Body of pancreas (tissue), 4 donors: ENCODE measurements at regions not wholly inside any gene's neighbourhood (a gene's known extent, or its start where the extent isn't known, plus 50 kb on each side); places are given as distances from the start of the nearest gene placed in this dataset.

Experiments used
- ATAC-seq: fragments of 150-250 bp; one replicate; pipeline ENCODE4 v1.9.1; 2016
- DNase-seq, 4 donors: peaks; one replicate each; pipeline ENCODE4 v3.0.0-alpha.2; 2019
- H3K27ac ChIP-seq, 4 donors: fragments of 200-600 bp; sonication (generic); 1 replicate in 3 of 4; 2 replicates in 1 of 4; pipeline versions ENCODE4 v1.5.1 to v1.6.1; 2016 to 2019; ENCODE audit warnings: mild to moderate bottlenecking in 1 of 4, mixed read lengths in 1 of 4, moderate library complexity in 1 of 4
- H3K27me3 ChIP-seq, 2 donors: fragments of 200-600 bp; sonication (generic); one replicate each; pipeline ENCODE4 v1.6.0; 2016; ENCODE audit warnings: mild to moderate bottlenecking in 1 of 2
- H3K36me3 ChIP-seq, 2 donors: fragments of 200-600 bp; sonication (generic); replicated peaks in 1 of 2; 2 replicates each; pipeline ENCODE4 v1.5.1; 2016; ENCODE audit warnings: low read depth in 2 of 2; ENCODE audit not compliant: insufficient read depth in 1 of 2
- H3K4me1 ChIP-seq: fragments of 200-600 bp; sonication (generic); one replicate; pipeline ENCODE4 v1.6.0; 2016
- H3K4me3 ChIP-seq, 2 donors: fragments of 200-600 bp; sonication (generic); 1 replicate in 1 of 2; 2 replicates in 1 of 2; pipeline ENCODE4 v1.5.1; 2016 to 2019
- H3K9me3 ChIP-seq, 3 donors: fragments of 200-600 bp; sonication (generic); 1 replicate in 2 of 3; 2 replicates in 1 of 3; pipeline ENCODE4 v1.5.1; 2016
- POLR2A ChIP-seq, 3 donors: fragments of 450-650 bp; IDR thresholded peaks; one replicate each; pipeline ENCODE4 v1.6.1; 2016; ENCODE audit warnings: antibody characterized with exemption in 3 of 3, mild to moderate bottlenecking in 2 of 3
- WGBS, 2 donors: methylation state at CpG; one replicate each; pipeline ENCODE4 v1.1.5; 2017; 5-methylcytosine and 5-hydroxymethylcytosine counted together
- intact Hi-C: fragments of 100-400 bp; cut with DNase I; formaldehyde crosslinking; loops from one replicate; pipeline ENCODE4 v1.15.1; 2023
- TF ChIP-seq, protein P1 (sequence below), 7 experiments: fragments of 450-650 bp in 4 of 7; fragments of 200-600 bp in 3 of 7; sonication (generic) in 3 of 7; IDR thresholded peaks; one replicate each; pipeline ENCODE4 v1.5.1; 2016 to 2019; ENCODE audit warnings: antibody characterized with exemption in 7 of 7

GRCh38 chr13:83816081-83816480, 66.2 kb downstream of the SLITRK1 start:
- Histone ChIP-seq H3K4me1 (no peaks in the 10 kb centered on the region), H3K36me3 (no peaks in the 10 kb centered on the region), H3K4me3 (no peak overlapping the region), H3K27me3 (no peaks in the 10 kb centered on the region), H3K27ac (no peak overlapping the region), H3K9me3 (no peaks in the 10 kb centered on the region)
- no peak for ATAC-seq
- intact Hi-C loops = no loop called here
- WGBS, 2 donors = 24 to 39% methylated on average over 2 of the region's 2 CpGs
- DNase-seq = no peak
- no peak for TF ChIP-seq POLR2A (IDR thresholded peaks at IDR 0.05)
- TF ChIP-seq, protein P1, sequence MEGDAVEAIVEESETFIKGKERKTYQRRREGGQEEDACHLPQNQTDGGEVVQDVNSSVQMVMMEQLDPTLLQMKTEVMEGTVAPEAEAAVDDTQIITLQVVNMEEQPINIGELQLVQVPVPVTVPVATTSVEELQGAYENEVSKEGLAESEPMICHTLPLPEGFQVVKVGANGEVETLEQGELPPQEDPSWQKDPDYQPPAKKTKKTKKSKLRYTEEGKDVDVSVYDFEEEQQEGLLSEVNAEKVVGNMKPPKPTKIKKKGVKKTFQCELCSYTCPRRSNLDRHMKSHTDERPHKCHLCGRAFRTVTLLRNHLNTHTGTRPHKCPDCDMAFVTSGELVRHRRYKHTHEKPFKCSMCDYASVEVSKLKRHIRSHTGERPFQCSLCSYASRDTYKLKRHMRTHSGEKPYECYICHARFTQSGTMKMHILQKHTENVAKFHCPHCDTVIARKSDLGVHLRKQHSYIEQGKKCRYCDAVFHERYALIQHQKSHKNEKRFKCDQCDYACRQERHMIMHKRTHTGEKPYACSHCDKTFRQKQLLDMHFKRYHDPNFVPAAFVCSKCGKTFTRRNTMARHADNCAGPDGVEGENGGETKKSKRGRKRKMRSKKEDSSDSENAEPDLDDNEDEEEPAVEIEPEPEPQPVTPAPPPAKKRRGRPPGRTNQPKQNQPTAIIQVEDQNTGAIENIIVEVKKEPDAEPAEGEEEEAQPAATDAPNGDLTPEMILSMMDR (IDR thresholded peaks at IDR 0.05) = no peak

DNA sequence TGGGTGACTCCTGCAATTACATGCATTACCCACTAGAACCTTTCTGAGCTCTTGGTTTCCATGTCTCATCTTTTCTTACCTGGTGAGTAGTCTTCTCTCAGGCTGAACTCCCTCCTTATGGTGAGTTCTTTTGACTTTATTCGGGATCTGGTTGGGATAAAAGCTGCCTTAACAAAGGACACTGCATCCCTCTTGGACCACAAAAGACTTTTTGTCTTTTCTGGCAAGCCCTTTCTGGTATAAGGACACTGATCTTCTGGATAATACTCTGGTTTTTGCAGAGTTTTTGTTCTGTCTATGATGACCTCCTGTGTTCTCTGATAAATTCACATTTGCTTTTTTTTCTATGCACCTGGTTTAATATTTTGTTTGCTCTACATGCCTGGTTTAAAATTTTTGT, 66.7 kb downstream of the SLITRK1 start:
- Histone ChIP-seq H3K4me1 (no peaks in the 10 kb centered on the region), H3K27me3 (no peaks in the 10 kb centered on the region), H3K9me3 (no peaks in the 10 kb centered on the region), H3K4me3 (no peak overlapping the region), H3K27ac (no peak overlapping the region), H3K36me3 (no peaks in the 10 kb centered on the region)
- DNase-seq (no peak), ATAC-seq (no peak)
- 83 to 92% methylated on average over 1 of the region's 1 CpG for WGBS, 2 donors
- intact Hi-C loops = no loop called here
- TF ChIP-seq POLR2A (IDR thresholded peaks at IDR 0.05) = no peak
- TF ChIP-seq, protein P1 (IDR thresholded peaks at IDR 0.05) = no peak

DNA sequence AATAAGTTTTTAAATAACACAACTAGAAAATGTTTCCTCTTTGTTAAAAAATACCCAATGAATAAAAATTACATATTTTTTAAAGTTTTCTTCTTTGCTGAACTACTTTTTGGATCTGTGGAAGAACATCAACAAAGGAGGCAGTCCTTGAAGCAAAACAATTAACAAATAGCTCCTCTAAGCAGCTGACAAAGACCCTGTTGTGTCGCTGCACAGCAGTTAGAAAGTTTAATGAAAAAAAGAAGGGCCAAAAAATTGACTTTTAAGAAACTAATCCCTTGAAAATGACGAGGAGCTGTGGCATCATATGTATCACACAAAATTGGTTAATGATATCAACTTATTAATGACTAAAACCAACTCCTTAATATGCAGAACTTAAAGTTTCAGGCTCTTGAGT, 72.1 kb downstream of the SLITRK1 start:
- intact Hi-C loops = no loop called here
- H3K4me3 ChIP-seq = no peak overlapping the region
- H3K27ac ChIP-seq = no peak overlapping the region
- TF ChIP-seq POLR2A (IDR thresholded peaks at IDR 0.05) = no peak
- TF ChIP-seq, protein P1 (IDR thresholded peaks at IDR 0.05) = no peak
- no peaks in the 10 kb centered on the region for H3K36me3 ChIP-seq
- 64 to 67% methylated on average over 2 of the region's 2 CpGs for WGBS, 2 donors
- no peak for ATAC-seq
- no peak for DNase-seq
- no peaks in the 10 kb centered on the region for H3K27me3 ChIP-seq
- peaks cover 5% of the 10 kb centered on the region for H3K4me1 ChIP-seq
- no peaks in the 10 kb centered on the region for H3K9me3 ChIP-seq

- H3K27me3 ChIP-seq = no peaks in the 10 kb centered on the region
- H3K36me3 ChIP-seq = no peaks in the 10 kb centered on the region
- no peaks in the 10 kb centered on the region for H3K9me3 ChIP-seq
- DNase-seq (no peak), ATAC-seq (no peak)
- H3K27ac ChIP-seq = no peak overlapping the region
- peaks cover 5% of the 10 kb centered on the region for H3K4me1 ChIP-seq
- 75 to 95% methylated on average over 2 of the region's 2 CpGs for WGBS, 2 donors
- intact Hi-C loops = no loop called here
- TF ChIP-seq POLR2A (IDR thresholded peaks at IDR 0.05) = no peak
- TF ChIP-seq, protein P1 (IDR thresholded peaks at IDR 0.05) = no peak
- no peak overlapping the region for H3K4me3 ChIP-seq
Observed at GRCh38 chr13:83804356-83804962, 77.8 kb downstream of the SLITRK1 start.

- TF ChIP-seq POLR2A (IDR thresholded peaks at IDR 0.05) = no peak
- TF ChIP-seq, protein P1 (IDR thresholded peaks at IDR 0.05) = no peak
- ATAC-seq (no peak), DNase-seq (no peak)
- WGBS, 2 donors = 26 to 53% methylated on average over 1 of the region's 1 CpG
- intact Hi-C loops = no loop called here
- H3K36me3 ChIP-seq = no peaks in the 10 kb centered on the region
- H3K27me3 ChIP-seq = no peaks in the 10 kb centered on the region
- H3K9me3 ChIP-seq = no peaks in the 10 kb centered on the region
- H3K4me1 ChIP-seq = no peaks in the 10 kb centered on the region
- no peak overlapping the region for H3K27ac ChIP-seq
- H3K4me3 ChIP-seq = no peak overlapping the region
Observed at GRCh38 chr13:83798731-83799130, 83.5 kb downstream of the SLITRK1 start.
